HCT116 (cell line): ENCODE measurements at regions not wholly inside any gene's neighbourhood (a gene's known extent, or its start where the extent isn't known, plus 50 kb on each side); places are given as distances from the start of the nearest gene placed in this dataset.

Experiments
- EZH2 ChIP-seq: fragments of 200-600 bp; sonication (generic); IDR thresholded peaks from 2 replicates; pipeline ENCODE4 v1.6.1; 2017; ENCODE audit warnings: antibody characterized with exemption, mixed run types
- EZH2phosphoT487 ChIP-seq: fragments of 200-600 bp; IDR thresholded peaks from 2 replicates; pipeline ENCODE4 v1.6.1; 2018; ENCODE audit warnings: antibody characterized with exemption, borderline replicate concordance
- FOSL1 ChIP-seq: IDR thresholded peaks from 2 replicates; pipeline ENCODE4 v1.6.1; 2012; ENCODE audit warnings: low read depth
- JUND ChIP-seq: IDR thresholded peaks from 2 replicates; pipeline ENCODE4 v1.6.1; 2012
- POLR2A ChIP-seq: IDR thresholded peaks from 2 replicates; pipeline ENCODE4 v1.7.0; 2011; ENCODE audit warnings: borderline replicate concordance; ENCODE audit not compliant: insufficient read depth, insufficient read length; ENCODE audit errors: extremely low read depth
- POLR2AphosphoS5 ChIP-seq: IDR thresholded peaks from 2 replicates; pipeline ENCODE4 v1.6.1; 2011; ENCODE audit warnings: mild to moderate bottlenecking, low read depth, low read length, moderate library complexity
- SRF ChIP-seq: IDR thresholded peaks from 2 replicates; pipeline ENCODE4 v1.6.1; 2012; ENCODE audit warnings: low read depth
- TCF7L2 ChIP-seq: IDR thresholded peaks from 2 replicates; pipeline ENCODE4 v1.7.0; 2011; ENCODE audit warnings: borderline replicate concordance, inconsistent platforms; ENCODE audit not compliant: insufficient read depth, insufficient read length; ENCODE audit errors: extremely low read depth
- ZFX ChIP-seq: fragments of 450-650 bp; IDR thresholded peaks from 2 replicates; pipeline ENCODE4 v1.6.1; 2017
- TF ChIP-seq, protein P1 (sequence below), 3 experiments: fragments of 200-600 bp in 1 of 3; sonication (generic) in 1 of 3; IDR thresholded peaks in 2 of 3; conservative IDR thresholded peaks in 1 of 3; 2 replicates each; pipeline ENCODE4 v1.5.1; 2012 to 2017; ENCODE audit warnings: low read depth in 2 of 3, low read length in 2 of 3, antibody characterized with exemption in 1 of 3, borderline replicate concordance in 1 of 3, control low read depth in 1 of 3, mild to moderate bottlenecking in 1 of 3, mixed read lengths in 1 of 3, mixed run types in 1 of 3, moderate library complexity in 1 of 3; ENCODE audit not compliant: insufficient read depth in 1 of 3
- TF ChIP-seq, protein P2 (sequence below): IDR thresholded peaks from 2 replicates; pipeline ENCODE4 v1.6.1; 2012; ENCODE audit warnings: low read depth
- TF ChIP-seq, protein P3 (sequence below): IDR thresholded peaks from 2 replicates; pipeline ENCODE4 v1.6.1; 2012

GRCh38 chr5:97412959-97413358 is 229.9 kb upstream of the RIOK2 start:
- TF ChIP-seq TCF7L2 (no peak), EZH2 (no peak), POLR2A (no peak), POLR2AphosphoS5 (no peak), FOSL1 (no peak), JUND (no peak), SRF (no peak), ZFX (no peak), EZH2phosphoT487 (no peak)
- TF ChIP-seq, protein P1, sequence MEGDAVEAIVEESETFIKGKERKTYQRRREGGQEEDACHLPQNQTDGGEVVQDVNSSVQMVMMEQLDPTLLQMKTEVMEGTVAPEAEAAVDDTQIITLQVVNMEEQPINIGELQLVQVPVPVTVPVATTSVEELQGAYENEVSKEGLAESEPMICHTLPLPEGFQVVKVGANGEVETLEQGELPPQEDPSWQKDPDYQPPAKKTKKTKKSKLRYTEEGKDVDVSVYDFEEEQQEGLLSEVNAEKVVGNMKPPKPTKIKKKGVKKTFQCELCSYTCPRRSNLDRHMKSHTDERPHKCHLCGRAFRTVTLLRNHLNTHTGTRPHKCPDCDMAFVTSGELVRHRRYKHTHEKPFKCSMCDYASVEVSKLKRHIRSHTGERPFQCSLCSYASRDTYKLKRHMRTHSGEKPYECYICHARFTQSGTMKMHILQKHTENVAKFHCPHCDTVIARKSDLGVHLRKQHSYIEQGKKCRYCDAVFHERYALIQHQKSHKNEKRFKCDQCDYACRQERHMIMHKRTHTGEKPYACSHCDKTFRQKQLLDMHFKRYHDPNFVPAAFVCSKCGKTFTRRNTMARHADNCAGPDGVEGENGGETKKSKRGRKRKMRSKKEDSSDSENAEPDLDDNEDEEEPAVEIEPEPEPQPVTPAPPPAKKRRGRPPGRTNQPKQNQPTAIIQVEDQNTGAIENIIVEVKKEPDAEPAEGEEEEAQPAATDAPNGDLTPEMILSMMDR (IDR thresholded peaks at IDR 0.05 in 2 of 3, conservative IDR thresholded peaks at IDR 0.05 in 1 of 3; ENCODE audit: borderline replicate concordance in 1 of 3, insufficient read depth in 1 of 3, low read depth in 2 of 3, low read length in 2 of 3) = no peak
- TF ChIP-seq, protein P2, sequence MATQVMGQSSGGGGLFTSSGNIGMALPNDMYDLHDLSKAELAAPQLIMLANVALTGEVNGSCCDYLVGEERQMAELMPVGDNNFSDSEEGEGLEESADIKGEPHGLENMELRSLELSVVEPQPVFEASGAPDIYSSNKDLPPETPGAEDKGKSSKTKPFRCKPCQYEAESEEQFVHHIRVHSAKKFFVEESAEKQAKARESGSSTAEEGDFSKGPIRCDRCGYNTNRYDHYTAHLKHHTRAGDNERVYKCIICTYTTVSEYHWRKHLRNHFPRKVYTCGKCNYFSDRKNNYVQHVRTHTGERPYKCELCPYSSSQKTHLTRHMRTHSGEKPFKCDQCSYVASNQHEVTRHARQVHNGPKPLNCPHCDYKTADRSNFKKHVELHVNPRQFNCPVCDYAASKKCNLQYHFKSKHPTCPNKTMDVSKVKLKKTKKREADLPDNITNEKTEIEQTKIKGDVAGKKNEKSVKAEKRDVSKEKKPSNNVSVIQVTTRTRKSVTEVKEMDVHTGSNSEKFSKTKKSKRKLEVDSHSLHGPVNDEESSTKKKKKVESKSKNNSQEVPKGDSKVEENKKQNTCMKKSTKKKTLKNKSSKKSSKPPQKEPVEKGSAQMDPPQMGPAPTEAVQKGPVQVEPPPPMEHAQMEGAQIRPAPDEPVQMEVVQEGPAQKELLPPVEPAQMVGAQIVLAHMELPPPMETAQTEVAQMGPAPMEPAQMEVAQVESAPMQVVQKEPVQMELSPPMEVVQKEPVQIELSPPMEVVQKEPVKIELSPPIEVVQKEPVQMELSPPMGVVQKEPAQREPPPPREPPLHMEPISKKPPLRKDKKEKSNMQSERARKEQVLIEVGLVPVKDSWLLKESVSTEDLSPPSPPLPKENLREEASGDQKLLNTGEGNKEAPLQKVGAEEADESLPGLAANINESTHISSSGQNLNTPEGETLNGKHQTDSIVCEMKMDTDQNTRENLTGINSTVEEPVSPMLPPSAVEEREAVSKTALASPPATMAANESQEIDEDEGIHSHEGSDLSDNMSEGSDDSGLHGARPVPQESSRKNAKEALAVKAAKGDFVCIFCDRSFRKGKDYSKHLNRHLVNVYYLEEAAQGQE = no peak
- TF ChIP-seq, protein P3, sequence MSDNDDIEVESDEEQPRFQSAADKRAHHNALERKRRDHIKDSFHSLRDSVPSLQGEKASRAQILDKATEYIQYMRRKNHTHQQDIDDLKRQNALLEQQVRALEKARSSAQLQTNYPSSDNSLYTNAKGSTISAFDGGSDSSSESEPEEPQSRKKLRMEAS = no peak
